Suppressor macrophage treated with lipopolysaccharide for 4 hours (primary cell): ENCODE measurements at regions not wholly inside any gene's neighbourhood (a gene's known extent, or its start where the extent isn't known, plus 50 kb on each side); places are given as distances from the start of the nearest gene placed in this dataset.
"Not testable (repeated sequence)": the region's sequence is repeated elsewhere in the genome, so short reads cannot be mapped to it uniquely, and the experiment has no call there.

Experiments
- DNase-seq: peaks from one replicate; pipeline ENCODE4 v3.0.0-alpha.2; 2020

DNA sequence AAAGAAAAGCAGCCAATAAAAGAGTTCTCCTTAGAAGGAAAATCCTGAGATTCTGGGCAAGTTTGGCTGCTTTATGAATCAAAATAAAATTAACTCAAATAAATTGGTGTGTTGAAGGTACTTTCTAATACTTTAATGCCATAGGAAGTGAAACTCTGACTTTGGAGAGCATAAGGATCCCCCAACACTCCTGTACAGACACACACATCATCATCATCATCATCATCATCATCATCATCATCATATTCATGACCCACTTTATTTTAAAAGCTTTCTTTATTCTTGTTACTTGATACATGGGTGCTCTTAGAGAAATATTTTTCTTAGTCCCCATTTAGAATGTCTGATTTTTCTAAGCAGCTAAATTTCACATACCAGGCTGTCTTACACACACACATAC is 283.1 kb upstream of the CYRIA start:
- DNase-seq = no peak

DNA sequence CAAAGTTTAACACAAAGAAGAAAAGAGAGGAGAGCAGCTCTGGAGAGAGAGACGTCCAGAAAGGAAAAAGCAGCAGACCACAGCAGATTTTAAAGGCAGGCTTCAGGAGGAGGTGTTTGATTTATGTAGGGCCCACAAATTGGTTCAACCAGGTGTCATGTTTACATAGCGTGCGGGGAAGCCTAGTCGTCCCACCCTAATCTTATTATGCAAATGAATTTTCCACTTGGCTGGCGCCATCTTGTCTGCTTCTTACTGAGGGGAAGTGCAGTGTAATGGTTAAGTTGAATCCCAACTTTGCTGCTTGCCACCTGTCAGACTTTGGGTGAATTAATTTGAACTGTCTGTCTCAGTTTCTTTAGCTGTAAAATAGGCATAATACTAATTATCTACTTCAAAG is 282.4 kb upstream of the CYRIA start:
- no peak for DNase-seq

DNA sequence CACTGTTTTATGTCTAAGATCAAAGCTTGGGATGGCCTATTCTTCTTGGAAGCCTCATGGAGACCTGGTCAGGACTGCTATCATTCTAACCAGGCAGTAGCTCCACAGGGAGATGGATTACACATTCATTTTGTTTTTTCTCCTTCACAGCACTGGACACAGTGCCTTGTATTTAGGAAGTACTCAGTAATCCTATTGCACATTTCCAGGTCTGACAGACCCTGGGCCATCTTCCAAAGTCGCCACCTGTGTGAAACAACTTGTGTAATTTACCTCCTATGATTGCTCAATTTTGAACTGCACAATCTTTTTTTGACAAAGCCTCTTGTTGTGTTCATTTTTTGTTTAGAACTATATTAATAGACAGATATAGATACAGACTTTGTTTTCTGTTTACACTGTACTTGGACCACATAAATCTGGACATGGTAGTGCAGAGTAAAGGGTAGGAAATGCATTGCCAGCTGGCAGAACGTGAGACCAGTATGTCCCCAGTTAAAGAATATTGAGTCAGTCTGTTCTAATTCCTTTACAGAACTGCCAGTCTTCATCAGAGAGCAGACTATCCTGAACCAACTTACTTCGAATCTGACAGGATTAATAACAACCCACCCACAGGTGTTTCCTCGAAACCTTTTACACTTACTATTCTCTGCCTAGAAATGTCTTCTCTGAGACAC is 277.8 kb upstream of the CYRIA start:
- no peak for DNase-seq

DNA sequence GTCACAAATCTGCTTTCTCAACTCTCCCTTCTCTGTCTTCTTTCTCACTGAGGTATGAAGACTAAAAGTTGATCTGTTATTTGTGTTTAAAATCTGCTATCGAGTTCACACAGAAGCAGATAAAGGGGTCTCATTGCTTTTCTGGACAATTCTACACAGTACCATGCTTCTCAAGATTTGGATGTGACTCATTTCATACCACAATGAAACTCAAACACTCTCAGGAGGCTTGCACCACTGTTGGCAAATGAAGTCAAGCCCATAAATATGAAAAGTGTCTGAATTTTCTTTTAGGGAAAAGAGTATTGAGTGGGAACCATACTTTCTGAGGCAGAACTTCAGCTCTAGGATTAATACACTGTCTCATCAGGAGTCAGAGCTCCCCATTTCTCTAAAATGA is 274.6 kb upstream of the CYRIA start:
- no peak for DNase-seq

DNA sequence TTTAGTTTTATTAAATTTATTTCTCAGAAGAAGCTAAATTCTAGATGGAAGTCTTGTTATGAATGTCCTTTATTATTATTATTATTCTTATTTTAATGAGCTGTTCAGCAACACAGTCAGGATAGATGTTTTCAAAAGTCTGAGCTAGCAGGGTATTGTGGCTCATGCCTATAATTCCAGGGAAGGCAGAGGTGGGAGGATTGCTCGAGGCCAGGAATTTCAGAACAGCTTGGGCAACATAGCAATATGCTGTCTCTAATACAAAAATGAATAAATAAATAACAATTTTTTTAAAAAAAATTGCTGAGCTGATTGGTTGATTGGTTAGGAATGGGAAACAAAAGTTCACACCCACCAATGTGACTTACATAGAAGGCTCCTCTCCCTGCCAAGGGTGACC is 274.1 kb upstream of the CYRIA start:
- DNase-seq = no peak

DNA sequence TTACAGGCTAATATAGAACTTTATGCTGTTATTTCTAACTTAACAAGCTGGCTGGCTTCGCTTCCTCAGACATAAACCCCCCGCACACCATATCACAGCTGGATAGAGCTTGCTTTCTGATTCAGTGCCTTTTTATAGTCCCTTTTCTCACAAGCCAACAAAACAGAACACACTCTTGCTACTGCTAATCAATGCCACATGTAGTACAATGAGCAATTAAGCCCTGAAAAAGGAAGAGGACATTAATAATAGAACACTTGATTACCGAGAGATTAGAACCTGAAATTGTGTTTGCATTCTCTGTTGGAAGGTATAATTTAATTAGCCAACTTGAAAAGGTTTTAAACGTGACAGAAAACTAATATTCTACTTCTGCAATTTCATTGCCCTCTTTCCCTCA is 267.7 kb upstream of the CYRIA start:
- DNase-seq = no peak

DNA sequence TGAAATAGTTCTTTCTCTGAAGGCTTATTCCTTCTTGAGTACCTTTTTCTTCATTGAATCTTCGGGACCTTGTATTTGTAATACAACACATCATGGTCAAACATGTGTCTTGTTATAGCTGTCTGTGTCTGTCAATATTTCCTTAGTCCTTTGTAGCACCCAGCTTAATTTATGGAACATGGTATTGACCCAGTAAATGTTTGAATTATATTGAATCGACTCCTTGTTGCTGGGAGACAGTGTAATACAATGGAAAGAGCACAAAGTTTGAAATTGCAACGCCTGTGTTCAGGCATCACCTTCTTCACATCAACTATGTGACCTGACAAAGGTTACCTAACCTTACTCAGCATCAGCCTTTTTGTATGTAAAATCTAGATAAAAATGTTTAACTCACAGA is 267.2 kb upstream of the CYRIA start:
- no peak for DNase-seq

DNA sequence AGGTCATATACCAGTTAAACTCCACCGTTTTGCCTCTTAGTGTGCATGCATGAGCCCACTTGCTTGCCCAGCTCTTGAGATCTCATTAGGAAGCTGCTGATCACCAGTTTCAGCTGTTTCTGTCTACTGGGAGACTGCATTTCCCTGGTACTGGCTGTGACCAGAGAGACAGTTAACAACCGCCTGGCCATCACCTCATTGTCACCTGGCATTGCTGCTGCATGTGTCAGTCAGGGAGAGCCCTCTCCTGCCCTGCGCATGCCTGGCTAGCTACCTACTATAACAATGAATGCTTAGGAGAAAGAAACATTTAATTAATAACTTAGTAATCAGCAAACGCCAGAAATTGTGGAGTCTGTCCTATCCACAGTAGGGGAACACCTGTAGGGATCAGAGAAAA is 265.8 kb upstream of the CYRIA start:
- no peak for DNase-seq

DNA sequence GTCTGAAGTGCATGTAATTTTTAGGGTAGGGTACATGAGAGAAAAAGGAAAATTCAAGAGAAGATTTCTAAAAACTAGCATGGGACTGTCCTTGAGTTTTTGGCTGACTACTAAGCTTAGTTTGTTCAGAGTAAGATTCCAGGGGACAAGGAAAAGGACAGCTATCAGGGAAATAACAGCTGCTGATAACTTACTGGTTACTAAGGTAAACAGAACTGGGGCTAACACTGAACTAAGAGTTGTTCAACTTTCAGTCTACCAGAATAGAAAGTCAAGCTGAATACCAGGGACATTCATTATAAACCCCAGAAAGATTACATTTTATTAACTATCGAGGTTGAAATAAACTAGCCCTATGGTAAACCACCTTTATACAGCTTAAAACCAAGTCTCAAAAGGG is 261.8 kb upstream of the CYRIA start:
- no peak for DNase-seq

DNA sequence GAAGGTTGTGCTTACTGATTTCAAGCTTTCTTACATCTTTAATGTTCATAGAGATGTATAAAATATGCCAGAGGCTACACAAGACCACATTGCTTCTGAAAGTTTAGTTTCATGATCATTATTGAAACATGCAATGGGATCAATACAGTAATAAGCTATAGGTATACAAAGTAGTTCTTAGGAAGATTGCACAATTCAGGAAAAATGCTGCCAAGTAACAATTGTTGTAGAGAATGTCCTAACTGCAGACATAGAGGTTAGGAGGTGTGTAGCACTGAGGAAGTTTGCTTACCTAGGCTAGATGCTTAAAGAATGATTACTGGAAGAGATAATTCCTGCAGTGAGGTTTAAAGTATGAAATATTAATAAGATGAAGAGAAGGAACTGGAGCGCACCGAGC is 259.5 kb upstream of the CYRIA start:
- DNase-seq = no peak

DNA sequence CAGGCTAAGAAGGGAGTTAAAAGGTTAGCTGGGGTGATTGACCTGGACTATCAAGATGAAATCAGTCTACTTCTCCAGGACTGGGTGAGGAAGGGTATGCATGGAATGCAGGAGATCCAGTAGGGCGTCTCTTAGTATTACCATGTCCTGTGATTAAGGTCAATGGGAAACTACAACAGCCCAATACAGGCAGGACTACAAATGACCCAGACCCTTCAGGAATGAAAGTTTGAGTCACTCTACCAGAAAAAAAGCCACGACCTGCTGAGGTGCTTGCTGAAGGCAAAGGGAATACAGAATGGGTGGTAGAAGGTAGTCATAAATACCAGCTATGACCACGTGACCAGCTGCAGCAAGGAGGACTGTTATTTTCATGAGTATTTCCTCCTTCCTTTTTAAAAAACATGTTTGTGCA is 249.7 kb upstream of the CYRIA start:
- DNase-seq = not testable (repeated sequence)

DNA sequence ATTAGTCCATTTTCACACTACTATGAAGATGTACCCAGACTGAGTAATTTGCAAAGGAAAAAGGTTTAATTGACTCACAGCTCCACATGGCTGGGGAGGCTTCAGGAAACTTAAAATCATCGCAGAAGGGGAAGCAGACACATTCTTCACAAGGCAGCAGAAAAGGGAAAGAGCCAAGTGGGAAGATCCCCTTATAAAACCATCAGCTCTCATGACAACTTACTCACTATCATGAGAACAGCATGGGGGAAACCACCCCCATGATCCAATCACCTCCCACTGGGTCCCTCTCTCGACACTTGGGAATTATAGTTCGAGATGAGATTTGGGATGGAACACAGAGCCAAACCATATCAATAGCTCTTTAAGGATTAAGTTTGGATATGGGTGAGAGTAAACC is 246.1 kb upstream of the CYRIA start:
- peak; percentile 72 for DNase-seq

DNA sequence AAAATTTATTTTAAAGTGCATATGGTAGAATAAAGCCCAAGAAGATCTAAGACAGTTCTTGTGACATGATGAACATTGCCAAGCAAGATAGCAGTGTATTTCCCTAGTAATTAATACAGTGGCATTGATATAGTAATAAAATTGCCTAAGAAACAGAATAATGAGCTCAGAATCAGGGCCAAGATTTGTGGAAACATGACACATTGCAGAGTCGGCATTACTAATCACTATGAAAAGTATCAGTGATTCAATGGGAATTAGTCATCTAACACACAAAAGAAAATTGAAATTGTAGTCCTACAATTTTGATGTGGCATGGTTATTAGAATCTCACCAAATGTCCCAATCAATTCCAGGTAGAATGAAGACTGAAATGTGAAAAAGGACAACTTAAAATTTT is 243.0 kb upstream of the CYRIA start:
- DNase-seq = peak; percentile 56

DNA sequence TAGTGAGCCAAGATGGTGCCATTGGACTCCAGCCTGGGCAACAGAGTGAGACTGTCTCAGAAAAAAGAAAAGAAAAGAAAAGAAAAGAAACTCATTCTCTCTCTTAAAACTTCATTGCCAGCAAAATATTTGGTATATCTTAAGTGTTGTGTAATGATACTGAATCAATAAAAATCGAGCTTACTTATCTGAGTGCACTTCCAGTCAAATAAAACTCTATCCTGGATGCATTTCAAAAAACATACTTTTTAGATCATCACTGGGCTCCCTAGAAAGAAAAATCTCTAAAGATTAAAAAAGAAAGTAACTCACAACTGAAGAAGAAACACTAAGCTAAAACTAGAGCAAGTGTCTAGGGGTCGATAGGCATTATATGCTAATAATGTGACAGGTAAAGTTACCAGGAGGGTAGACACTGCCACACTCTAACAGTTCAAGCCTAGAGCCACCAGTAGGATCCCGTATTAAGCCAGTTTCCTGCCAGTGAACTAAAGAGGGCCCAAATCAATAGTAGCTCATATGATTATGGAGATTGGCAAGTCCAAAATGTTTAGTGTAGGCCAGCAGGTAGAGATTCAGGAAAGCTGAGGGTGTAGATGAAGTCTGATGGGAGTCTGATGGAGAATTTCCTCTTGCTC is 242.1 kb upstream of the CYRIA start:
- no peak for DNase-seq

DNA sequence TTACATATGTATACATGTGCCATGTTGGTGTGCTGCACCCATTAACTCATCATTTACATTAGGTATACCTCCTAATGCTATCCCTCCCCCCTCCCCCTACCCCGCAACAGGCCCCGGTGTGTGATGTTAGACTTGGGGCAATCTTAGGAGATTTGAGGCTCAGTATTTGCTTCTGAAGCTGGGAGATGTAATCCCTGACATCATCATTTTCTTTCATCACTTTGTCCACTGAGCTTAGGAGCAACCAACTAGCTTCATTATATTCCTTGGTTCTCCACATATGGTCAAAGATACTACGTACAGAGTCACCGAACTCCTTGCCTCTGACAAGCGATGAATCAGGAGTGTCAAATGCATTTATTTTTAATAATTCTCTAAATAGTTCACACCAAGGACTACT is 239.7 kb upstream of the CYRIA start:
- DNase-seq = not testable (repeated sequence)

DNA sequence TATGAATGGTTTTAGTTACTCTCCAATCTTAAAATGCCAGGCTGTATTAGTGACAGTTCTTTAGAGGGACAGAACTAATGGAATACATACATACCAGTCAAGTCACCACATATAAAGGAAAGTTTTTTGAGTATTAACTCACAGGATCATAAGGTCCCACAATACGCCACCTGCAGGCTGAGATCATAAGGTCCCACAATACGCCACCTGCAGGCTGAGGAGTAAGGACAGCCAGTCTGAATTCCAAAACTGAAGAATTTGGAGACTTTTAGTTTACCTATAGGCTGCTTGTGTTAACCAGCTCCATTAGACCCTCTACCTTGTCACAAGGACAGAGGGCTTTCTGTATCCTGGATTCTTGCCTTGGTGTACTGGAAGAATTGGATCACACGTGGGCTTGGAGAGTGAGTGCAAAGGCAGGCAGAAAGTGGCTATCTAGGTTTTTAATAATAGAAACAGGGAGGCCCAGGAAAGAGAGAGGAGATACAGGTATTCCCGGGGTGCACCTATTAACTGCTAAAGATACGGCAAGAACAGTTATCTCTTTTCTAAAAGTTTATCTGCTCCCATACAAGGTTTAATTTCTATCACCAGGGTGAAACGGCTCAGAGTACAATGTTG is 234.9 kb upstream of the CYRIA start:
- peak; percentile 56 for DNase-seq

DNA sequence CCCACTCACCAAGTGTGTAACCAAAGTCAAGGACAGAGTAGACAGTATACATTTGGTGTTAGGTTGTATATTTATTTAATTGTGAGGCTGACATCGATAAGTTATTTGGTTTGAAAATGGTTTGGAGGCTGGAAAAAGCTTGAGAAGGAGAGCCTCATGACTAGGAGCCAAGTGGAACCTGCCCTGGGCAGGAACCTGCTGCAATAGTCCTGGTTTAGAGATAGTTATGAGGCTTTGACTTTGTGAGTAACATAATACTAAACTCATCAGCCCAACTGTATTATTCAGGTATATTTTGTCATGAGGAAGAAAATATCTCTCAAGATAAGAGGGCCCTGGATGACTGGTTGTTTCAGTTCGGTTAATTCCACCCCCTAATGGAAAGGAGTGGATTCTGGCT is 234.3 kb upstream of the CYRIA start:
- no peak for DNase-seq

DNA sequence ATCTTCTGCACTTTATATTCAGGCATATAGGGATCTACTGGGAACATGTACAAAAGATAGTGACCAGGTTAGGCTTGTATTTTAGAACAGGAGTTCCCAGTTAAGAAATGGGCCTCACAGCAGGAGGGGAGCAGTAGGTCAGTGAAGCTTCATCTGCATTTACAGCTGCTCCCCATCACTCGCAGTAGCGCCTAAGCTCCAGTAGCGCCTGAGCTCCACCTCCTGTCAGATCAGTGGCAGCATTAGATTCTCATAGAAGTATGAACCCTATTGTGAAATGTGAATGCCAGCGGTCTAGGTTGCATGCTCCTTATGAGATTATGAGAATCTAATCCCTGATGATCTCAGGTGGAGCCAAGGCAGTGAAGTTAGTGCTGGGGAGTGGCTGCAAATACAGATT is 224.4 kb upstream of the CYRIA start:
- no peak for DNase-seq

DNA sequence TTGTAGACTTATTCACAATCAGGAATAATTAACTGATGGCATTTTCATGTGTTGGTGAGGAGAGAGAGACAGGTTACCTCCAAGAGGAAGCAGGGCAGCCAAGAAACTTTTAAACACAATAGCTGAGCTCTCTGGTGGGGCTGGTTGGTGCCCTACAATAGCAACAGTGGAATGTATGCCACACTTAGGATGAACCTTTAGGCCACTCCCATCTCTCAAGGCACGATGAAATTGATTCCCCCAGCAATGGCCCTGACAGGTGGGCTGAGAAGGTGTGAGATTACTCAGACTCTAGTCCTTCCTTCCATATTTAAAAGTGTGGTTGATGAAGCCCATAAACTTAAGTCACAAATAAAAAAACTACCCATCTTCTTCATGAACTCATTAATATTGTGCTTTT is 219.4 kb upstream of the CYRIA start:
- no peak for DNase-seq

DNA sequence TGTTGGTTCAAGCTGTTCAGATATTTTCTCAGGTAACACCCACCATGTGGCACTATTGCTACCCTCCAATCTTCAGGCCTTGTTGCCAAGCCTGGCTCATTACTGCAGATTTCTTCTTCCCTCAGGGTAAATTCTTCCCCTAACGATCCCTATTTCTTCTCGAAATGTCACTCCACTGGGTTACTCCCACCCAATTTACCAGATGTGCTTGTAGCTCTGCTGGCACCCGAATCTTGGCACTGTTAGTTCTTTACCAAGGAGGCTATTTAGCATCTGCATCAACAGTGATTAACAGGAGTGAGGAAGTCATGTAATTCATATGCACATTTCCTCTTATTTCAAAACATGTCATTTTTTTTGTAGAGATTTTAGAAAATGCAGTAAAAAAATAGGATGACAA is 217.1 kb upstream of the CYRIA start:
- DNase-seq = no peak

DNA sequence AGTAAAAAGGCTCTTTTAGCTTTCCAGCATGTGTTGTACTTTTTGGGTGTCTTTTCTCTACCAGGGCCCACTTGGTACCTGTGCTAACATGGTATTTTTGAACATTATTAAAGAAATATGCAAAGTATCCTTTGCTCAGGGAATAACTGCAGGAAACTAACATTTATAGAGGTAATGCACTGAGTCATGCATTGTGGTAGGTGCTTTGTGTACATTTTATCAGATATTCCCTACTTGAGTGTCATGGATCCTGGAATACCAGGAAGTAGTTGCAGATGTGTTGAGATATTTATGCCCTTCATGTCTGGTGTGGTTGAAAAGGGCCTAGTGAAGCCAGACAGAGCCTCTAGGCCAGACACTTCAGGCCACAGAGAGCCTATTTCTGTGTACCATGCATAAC is 215.5 kb upstream of the CYRIA start:
- no peak for DNase-seq

DNA sequence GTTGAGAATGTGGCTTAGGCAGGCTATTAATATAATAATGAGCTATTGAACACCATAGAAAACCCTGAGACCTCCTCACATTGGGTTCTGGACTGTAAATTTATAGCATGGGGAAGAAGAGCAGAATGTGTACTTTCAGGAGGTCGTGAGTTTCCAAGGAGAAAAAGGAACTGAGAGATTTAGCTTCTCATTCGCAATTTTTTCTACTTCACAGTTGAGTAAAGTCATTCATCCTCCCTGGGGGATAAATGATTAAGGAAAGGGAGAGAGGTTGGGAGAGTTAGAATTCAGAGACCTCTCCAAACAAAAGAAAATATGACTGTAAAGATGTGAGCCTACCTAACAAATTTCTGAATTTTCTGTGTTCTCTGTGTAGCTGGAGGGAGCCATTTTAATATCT is 205.8 kb upstream of the CYRIA start:
- peak; percentile 62 for DNase-seq

DNA sequence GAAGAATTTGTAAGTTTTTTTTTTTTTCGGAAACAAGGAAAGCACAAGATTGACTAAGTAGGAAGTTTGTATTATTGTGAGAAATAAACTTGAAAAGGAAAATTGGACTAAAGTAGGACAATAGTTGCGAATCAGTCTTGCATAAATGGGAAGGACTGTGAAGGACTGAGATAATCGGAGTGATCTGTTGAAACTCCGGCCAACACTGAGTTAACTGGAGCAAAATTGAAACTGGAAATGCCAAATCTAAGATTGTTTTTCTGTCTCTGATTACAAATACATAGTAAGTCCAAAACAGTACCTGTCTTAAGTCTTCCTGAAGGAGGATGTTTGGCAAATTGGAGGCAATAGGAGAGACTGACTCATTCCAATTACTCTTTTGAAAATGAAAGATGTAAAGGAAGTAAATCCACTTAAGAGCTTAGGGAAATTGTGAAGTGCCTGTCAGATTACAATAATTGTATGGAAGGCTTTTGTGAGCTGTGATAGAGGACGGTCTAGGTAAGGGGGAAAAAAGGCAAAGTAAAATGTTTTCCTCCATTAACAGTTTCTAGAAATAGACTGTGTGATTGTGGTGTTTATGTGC is 204.9 kb upstream of the CYRIA start:
- DNase-seq = peak; percentile 56

DNA sequence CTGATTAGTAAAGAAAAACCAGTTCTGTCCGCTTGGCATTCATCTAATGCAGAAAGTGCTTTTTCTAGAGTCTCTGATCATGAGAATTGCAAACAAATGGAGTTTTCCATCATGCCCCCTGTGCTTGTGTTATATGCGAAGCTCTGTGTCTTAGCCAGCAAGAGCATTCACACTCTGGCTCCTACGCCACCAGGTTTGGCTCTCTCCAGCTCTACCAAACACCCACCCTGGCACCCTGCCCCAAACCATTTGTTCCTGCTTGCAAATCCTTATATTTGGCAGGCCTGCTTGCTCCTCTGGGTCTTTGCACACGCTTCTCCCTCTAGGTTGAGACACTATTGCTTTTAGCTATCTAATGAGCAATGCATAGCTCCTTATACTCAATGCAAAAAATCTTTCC is 204.1 kb upstream of the CYRIA start:
- DNase-seq = no peak
